ENCODE measurements at regions not wholly inside any gene's neighbourhood (a gene's known extent, or its start where the extent isn't known, plus 50 kb on each side); places are given as distances from the start of the nearest gene placed in this dataset.

- Histone ChIP-seq H3K27me3 (no peaks in the 10 kb centered on the region), H3K4me1 (peaks cover 8 to 12% of the 10 kb centered on the region in 2 donors), H3K36me3 (no peaks in the 10 kb centered on the region), H3K27ac (no peak overlapping the region), H3K4me3 (no peak overlapping the region), H3K9me3 (no peaks in the 10 kb centered on the region)
- TF ChIP-seq CTCF (IDR thresholded peaks at IDR 0.05 in 4 of 5, conservative IDR thresholded peaks at IDR 0.05 in 1 of 5) (no peak), POLR2A (IDR thresholded peaks at IDR 0.05) (no peak)
- intact Hi-C loops (cut with DNase I; ENCODE audit: low total_unique reads): loop anchor here (10.0 kb wide), 1 partner anchor 459 kb away; no protein-coding TSS in a partner anchor
- in situ Hi-C loops (cut with MboI; ENCODE audit: low sequenced_read_pairs in 4 of 4): no loop called here
- ATAC-seq: peak in 1 of 2 donors; percentile 51
- peak in 1 of 2 donors; percentile 28 for DNase-seq
Measured at GRCh38 chr3:154775821-154776548, 304.1 kb upstream of the MME start.

GRCh38 chr3:154766765-154767503, 313.2 kb upstream of the MME start:
- no peaks in the 10 kb centered on the region for H3K9me3 ChIP-seq
- H3K36me3 ChIP-seq: no peaks in the 10 kb centered on the region
- DNase-seq (no peak), ATAC-seq (no peak)
- H3K4me1 ChIP-seq: no peaks in the 10 kb centered on the region
- no peak overlapping the region for H3K4me3 ChIP-seq
- in situ Hi-C loops (cut with MboI; ENCODE audit: low sequenced_read_pairs in 4 of 4): loop anchor here in 2 of 4 donors (10.0 to 25.0 kb wide), 2 partner anchors 558 to 920 kb away; no protein-coding TSS in a partner anchor
- no peaks in the 10 kb centered on the region for H3K27me3 ChIP-seq
- intact Hi-C loops (cut with DNase I; ENCODE audit: low total_unique reads): no loop called here
- no peak overlapping the region for H3K27ac ChIP-seq
- no peak for TF ChIP-seq POLR2A (IDR thresholded peaks at IDR 0.05)
- no peak for TF ChIP-seq CTCF (IDR thresholded peaks at IDR 0.05 in 4 of 5, conservative IDR thresholded peaks at IDR 0.05 in 1 of 5)

GRCh38 chr3:154764856-154765640, 315.1 kb upstream of the MME start:
- H3K36me3 ChIP-seq: no peaks in the 10 kb centered on the region
- H3K9me3 ChIP-seq: no peaks in the 10 kb centered on the region
- no peak overlapping the region for H3K4me3 ChIP-seq
- no peak overlapping the region for H3K27ac ChIP-seq
- no peaks in the 10 kb centered on the region for H3K4me1 ChIP-seq
- in situ Hi-C loops (cut with MboI; ENCODE audit: low sequenced_read_pairs in 4 of 4): loop anchor here in 3 of 4 donors (5.0 to 25.0 kb wide), 4 partner anchors 557 to 922 kb away; no protein-coding TSS in a partner anchor
- DNase-seq: no peak
- no peak for ATAC-seq
- intact Hi-C loops (cut with DNase I; ENCODE audit: low total_unique reads): no loop called here
- TF ChIP-seq POLR2A (IDR thresholded peaks at IDR 0.05) (no peak), CTCF (IDR thresholded peaks at IDR 0.05 in 4 of 5, conservative IDR thresholded peaks at IDR 0.05 in 1 of 5) (no peak)
- H3K27me3 ChIP-seq: no peaks in the 10 kb centered on the region

- H3K4me3 ChIP-seq: no peak overlapping the region
- ATAC-seq (no peak), DNase-seq (no peak)
- no peaks in the 10 kb centered on the region for H3K4me1 ChIP-seq
- no peaks in the 10 kb centered on the region for H3K9me3 ChIP-seq
- H3K27ac ChIP-seq: no peak overlapping the region
- H3K27me3 ChIP-seq: no peaks in the 10 kb centered on the region
- in situ Hi-C loops (cut with MboI; ENCODE audit: low sequenced_read_pairs in 4 of 4): loop anchor here in 3 of 4 donors (5.0 to 25.0 kb wide), 4 partner anchors 560 to 925 kb away; no protein-coding TSS in a partner anchor
- H3K36me3 ChIP-seq: no peaks in the 10 kb centered on the region
- intact Hi-C loops (cut with DNase I; ENCODE audit: low total_unique reads): no loop called here
- no peak for TF ChIP-seq POLR2A (IDR thresholded peaks at IDR 0.05)
- TF ChIP-seq CTCF (IDR thresholded peaks at IDR 0.05 in 4 of 5, conservative IDR thresholded peaks at IDR 0.05 in 1 of 5): no peak
Measured at GRCh38 chr3:154762486-154762885, 317.6 kb upstream of the MME start.
